ENCODE measurements at regions not wholly inside any gene's neighbourhood (a gene's known extent, or its start where the extent isn't known, plus 50 kb on each side); places are given as distances from the start of the nearest gene placed in this dataset.

DNA sequence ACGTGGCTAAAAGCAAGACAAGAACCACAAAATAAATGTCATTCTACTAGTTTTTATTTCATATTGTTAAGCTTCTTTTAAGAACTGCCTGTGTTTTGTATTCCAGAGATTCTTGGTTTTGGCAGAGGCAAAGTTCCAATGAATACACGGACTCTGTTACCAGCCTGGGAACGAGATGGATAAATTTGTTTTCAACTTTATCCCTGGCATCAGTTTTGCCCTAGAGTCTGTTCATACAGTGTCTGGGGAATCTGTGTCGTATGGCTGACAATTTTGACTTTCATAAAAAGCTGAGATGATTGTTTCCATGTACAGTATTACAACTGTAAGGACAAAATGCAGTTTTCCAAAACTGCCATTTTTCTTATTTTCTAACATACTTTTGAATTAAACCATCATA is 327.6 kb downstream of the TBC1D4 start:
- H3K79me2 ChIP-seq: no peaks in the 10 kb centered on the region
- H3K27ac ChIP-seq: no peak overlapping the region
- no peaks in the 10 kb centered on the region for H3K9me3 ChIP-seq (ENCODE audit: low read depth)
- H3K4me3 ChIP-seq: no peak overlapping the region
- H3K4me1 ChIP-seq (ENCODE audit: insufficient read depth): no peaks in the 10 kb centered on the region
- H2AFZ ChIP-seq: no peak overlapping the region
- no peaks in the 10 kb centered on the region for H3K27me3 ChIP-seq
- H3K9me2 ChIP-seq (replicated peaks; ENCODE audit: insufficient read depth): no peaks in the 10 kb centered on the region
- DNase-seq (ENCODE audit: low spot score): no peak
- H4K20me1 ChIP-seq (ENCODE audit: insufficient read depth, poor library complexity, severe bottlenecking): no peaks in the 10 kb centered on the region
- H3K4me2 ChIP-seq: no peak overlapping the region
- H3K36me3 ChIP-seq (replicated peaks; ENCODE audit: insufficient read depth, low read depth): no peaks in the 10 kb centered on the region
- 87% methylated on average over 4 of the region's 4 CpGs for WGBS (ENCODE audit: low lambda C conversion rate, missing lambda C conversion rate)
- TF ChIP-seq EZH2 (IDR thresholded peaks at IDR 0.05; ENCODE audit: borderline replicate concordance): no peak
- TF ChIP-seq EZH2phosphoT487 (IDR thresholded peaks at IDR 0.05; ENCODE audit: low read depth, severe bottlenecking, unreplicated experiment): no peak
- TF ChIP-seq, protein P1, sequence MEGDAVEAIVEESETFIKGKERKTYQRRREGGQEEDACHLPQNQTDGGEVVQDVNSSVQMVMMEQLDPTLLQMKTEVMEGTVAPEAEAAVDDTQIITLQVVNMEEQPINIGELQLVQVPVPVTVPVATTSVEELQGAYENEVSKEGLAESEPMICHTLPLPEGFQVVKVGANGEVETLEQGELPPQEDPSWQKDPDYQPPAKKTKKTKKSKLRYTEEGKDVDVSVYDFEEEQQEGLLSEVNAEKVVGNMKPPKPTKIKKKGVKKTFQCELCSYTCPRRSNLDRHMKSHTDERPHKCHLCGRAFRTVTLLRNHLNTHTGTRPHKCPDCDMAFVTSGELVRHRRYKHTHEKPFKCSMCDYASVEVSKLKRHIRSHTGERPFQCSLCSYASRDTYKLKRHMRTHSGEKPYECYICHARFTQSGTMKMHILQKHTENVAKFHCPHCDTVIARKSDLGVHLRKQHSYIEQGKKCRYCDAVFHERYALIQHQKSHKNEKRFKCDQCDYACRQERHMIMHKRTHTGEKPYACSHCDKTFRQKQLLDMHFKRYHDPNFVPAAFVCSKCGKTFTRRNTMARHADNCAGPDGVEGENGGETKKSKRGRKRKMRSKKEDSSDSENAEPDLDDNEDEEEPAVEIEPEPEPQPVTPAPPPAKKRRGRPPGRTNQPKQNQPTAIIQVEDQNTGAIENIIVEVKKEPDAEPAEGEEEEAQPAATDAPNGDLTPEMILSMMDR (IDR thresholded peaks at IDR 0.05; ENCODE audit: poor library complexity): no peak

DNA sequence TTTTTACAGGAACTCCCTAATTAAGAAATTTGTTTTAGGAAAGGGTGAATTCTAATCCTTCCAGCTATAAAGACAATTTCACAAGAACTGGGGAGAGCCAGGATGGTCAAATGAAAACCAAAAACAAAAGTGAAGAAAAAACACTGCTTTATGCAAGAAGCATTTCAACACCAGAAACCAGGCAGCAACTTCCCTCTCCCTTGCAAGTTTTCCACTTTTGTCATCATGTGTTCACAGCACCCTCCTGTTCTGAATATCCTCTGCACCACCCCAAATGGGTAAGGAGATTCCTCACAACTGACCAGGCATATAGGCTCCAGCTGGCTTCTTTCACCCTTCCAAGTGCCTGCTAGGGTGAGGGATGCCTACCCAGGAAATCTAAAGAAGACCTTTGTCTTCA is 328.1 kb downstream of the TBC1D4 start:
- Histone ChIP-seq H3K79me2 (no peaks in the 10 kb centered on the region), H3K4me3 (no peak overlapping the region), H3K36me3 (replicated peaks; ENCODE audit: insufficient read depth, low read depth) (no peaks in the 10 kb centered on the region), H3K27me3 (no peaks in the 10 kb centered on the region), H3K9me2 (replicated peaks; ENCODE audit: insufficient read depth) (no peaks in the 10 kb centered on the region), H4K20me1 (ENCODE audit: insufficient read depth, poor library complexity, severe bottlenecking) (no peaks in the 10 kb centered on the region), H3K27ac (no peak overlapping the region), H3K4me1 (ENCODE audit: insufficient read depth) (no peaks in the 10 kb centered on the region), H3K4me2 (no peak overlapping the region), H3K9me3 (ENCODE audit: low read depth) (no peaks in the 10 kb centered on the region), H2AFZ (no peak overlapping the region)
- DNase-seq (ENCODE audit: low spot score): no peak
- TF ChIP-seq EZH2phosphoT487 (IDR thresholded peaks at IDR 0.05; ENCODE audit: low read depth, severe bottlenecking, unreplicated experiment) (no peak), EZH2 (IDR thresholded peaks at IDR 0.05; ENCODE audit: borderline replicate concordance) (no peak)
- TF ChIP-seq, protein P1 (IDR thresholded peaks at IDR 0.05; ENCODE audit: poor library complexity): no peak

DNA sequence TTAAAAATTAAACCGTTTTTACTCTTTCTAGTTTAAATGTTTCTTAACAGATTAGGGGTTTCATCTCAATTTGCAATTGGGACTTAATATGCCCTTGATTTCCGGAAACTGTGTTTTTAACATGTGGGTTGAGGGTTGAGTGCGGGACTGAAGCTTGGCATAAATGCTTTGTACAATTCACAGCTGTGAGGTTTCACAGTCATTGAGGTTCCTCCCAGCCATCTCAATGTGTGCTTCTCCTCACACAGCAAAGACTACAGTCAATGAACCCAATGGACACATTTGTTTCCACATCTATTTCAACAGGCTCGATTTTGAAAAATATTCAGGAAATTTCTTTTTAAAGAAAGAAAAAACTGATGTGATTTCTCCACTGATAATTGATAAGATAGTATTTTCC is 328.6 kb downstream of the TBC1D4 start:
- Histone ChIP-seq H4K20me1 (ENCODE audit: insufficient read depth, poor library complexity, severe bottlenecking) (no peaks in the 10 kb centered on the region), H3K27me3 (no peaks in the 10 kb centered on the region), H3K4me1 (ENCODE audit: insufficient read depth) (no peaks in the 10 kb centered on the region), H3K79me2 (no peaks in the 10 kb centered on the region), H3K4me3 (no peak overlapping the region), H3K4me2 (no peak overlapping the region), H3K9me2 (replicated peaks; ENCODE audit: insufficient read depth) (no peaks in the 10 kb centered on the region), H3K9me3 (ENCODE audit: low read depth) (no peaks in the 10 kb centered on the region), H3K36me3 (replicated peaks; ENCODE audit: insufficient read depth, low read depth) (no peaks in the 10 kb centered on the region), H2AFZ (no peak overlapping the region), H3K27ac (no peak overlapping the region)
- TF ChIP-seq EZH2 (IDR thresholded peaks at IDR 0.05; ENCODE audit: borderline replicate concordance): no peak
- TF ChIP-seq, protein P1 (IDR thresholded peaks at IDR 0.05; ENCODE audit: poor library complexity): no peak
- no peak for TF ChIP-seq EZH2phosphoT487 (IDR thresholded peaks at IDR 0.05; ENCODE audit: low read depth, severe bottlenecking, unreplicated experiment)
- DNase-seq (ENCODE audit: low spot score): no peak
- WGBS (ENCODE audit: low lambda C conversion rate, missing lambda C conversion rate): 59% methylated on average over 4 of the region's 4 CpGs

DNA sequence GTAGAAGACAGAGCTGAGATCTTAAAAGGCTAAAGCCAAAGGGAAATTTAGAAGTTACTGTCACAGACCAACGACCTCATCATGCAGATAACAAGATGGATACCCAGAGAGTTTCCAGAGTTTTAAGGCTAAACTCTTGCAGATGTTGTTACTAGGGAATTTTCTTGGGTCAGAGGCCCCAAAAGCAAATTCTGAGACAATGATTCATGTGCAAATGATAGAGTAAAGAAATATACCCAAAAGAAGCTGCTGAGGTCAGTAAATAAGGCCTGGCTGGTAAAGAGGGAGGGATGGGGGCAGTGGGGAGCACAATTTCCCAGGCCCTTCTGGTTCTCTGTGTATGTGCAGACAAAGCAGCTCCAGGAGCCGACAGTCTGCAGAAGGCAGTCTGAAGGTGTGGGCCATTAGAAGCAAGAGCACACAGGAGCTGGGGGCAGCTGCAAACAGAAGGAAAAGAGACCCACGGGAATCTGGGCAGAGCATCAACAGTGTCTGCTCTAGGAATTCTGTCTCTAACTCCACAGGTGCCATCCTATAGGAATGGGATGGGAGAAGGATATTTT is 330.8 kb downstream of the TBC1D4 start:
- Histone ChIP-seq H3K4me1 (ENCODE audit: insufficient read depth) (no peaks in the 10 kb centered on the region), H3K27ac (no peak overlapping the region), H3K9me3 (ENCODE audit: low read depth) (no peaks in the 10 kb centered on the region), H2AFZ (no peak overlapping the region), H3K36me3 (replicated peaks; ENCODE audit: insufficient read depth, low read depth) (no peaks in the 10 kb centered on the region), H3K9me2 (replicated peaks; ENCODE audit: insufficient read depth) (no peaks in the 10 kb centered on the region), H3K4me3 (no peak overlapping the region), H3K4me2 (no peak overlapping the region), H4K20me1 (ENCODE audit: insufficient read depth, poor library complexity, severe bottlenecking) (no peaks in the 10 kb centered on the region), H3K27me3 (no peaks in the 10 kb centered on the region), H3K79me2 (no peaks in the 10 kb centered on the region)
- no peak for DNase-seq (ENCODE audit: low spot score)
- WGBS (ENCODE audit: low lambda C conversion rate, missing lambda C conversion rate): 73% methylated on average over 3 of the region's 3 CpGs
- TF ChIP-seq, protein P1 (IDR thresholded peaks at IDR 0.05; ENCODE audit: poor library complexity): no peak
- TF ChIP-seq EZH2phosphoT487 (IDR thresholded peaks at IDR 0.05; ENCODE audit: low read depth, severe bottlenecking, unreplicated experiment) (no peak), EZH2 (IDR thresholded peaks at IDR 0.05; ENCODE audit: borderline replicate concordance) (no peak)
